ENCODE measurements at regions not wholly inside any gene's neighbourhood (a gene's known extent, or its start where the extent isn't known, plus 50 kb on each side); places are given as distances from the start of the nearest gene placed in this dataset.

- H3K4me1 ChIP-seq (ENCODE audit: control insufficient read depth in 1 of 2, insufficient read depth in 1 of 2, low read depth in 1 of 2, low read length in 1 of 2): no peaks in the 10 kb centered on the region
- TF ChIP-seq CTCF (IDR thresholded peaks at IDR 0.05): no peak
- H3K9me3 ChIP-seq: no peaks in the 10 kb centered on the region
- no peaks in the 10 kb centered on the region for H3K36me3 ChIP-seq
- no peak overlapping the region for H3K4me3 ChIP-seq (ENCODE audit: low read depth in 1 of 2, low read length in 1 of 2)
- H3K27me3 ChIP-seq: no peaks in the 10 kb centered on the region
- no peak overlapping the region for H3K27ac ChIP-seq
Observed at GRCh38 chr15:77753939-77754338, 121.2 kb upstream of the LINGO1 start.

DNA sequence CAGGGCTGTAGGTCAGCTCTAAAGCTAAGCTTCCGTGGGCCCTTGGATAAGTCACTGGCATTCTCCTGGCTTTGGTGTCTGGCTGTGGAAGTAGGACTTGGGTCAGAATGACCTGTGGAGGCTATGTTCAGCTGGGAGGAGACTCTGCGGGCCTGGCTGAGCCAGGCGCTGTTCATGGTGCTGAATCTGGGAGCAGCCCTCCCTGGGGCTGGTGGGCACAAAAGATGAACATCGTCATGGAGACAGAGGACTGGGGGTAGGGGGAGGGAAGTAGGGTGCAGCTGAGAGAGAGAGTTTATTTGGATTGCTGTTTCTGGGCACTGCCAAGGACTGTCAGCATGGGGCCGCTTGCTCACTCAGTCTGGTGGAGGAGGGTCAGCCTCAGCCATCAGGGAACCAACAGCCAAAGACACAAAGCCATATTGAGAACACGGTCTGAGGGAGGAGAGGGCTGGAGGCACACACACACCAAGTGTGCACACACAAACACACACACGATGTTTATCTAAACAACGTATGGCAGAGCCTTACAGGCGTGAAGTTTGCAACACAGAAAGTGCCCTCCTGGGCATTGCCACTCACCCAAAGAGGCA is 120.7 kb upstream of the LINGO1 start:
- Histone ChIP-seq H3K27ac (no peak overlapping the region), H3K4me1 (ENCODE audit: control insufficient read depth in 1 of 2, insufficient read depth in 1 of 2, low read depth in 1 of 2, low read length in 1 of 2) (no peaks in the 10 kb centered on the region), H3K36me3 (no peaks in the 10 kb centered on the region), H3K27me3 (no peaks in the 10 kb centered on the region), H3K4me3 (ENCODE audit: low read depth in 1 of 2, low read length in 1 of 2) (no peak overlapping the region), H3K9me3 (no peaks in the 10 kb centered on the region)
- no peak for TF ChIP-seq CTCF (IDR thresholded peaks at IDR 0.05)

- Histone ChIP-seq H3K9me3 (no peaks in the 10 kb centered on the region), H3K4me3 (ENCODE audit: low read depth in 1 of 2, low read length in 1 of 2) (no peak overlapping the region), H3K27ac (no peak overlapping the region), H3K27me3 (peaks cover 5% of the 10 kb centered on the region), H3K36me3 (no peaks in the 10 kb centered on the region), H3K4me1 (ENCODE audit: control insufficient read depth in 1 of 2, insufficient read depth in 1 of 2, low read depth in 1 of 2, low read length in 1 of 2) (no peaks in the 10 kb centered on the region)
- no peak for TF ChIP-seq CTCF (IDR thresholded peaks at IDR 0.05)
Observed at GRCh38 chr15:77749998-77750540, 117.4 kb upstream of the LINGO1 start.

- no peak for TF ChIP-seq CTCF (IDR thresholded peaks at IDR 0.05)
- Histone ChIP-seq H3K36me3 (no peaks in the 10 kb centered on the region), H3K4me1 (ENCODE audit: control insufficient read depth in 1 of 2, insufficient read depth in 1 of 2, low read depth in 1 of 2, low read length in 1 of 2) (no peaks in the 10 kb centered on the region), H3K4me3 (ENCODE audit: low read depth in 1 of 2, low read length in 1 of 2) (no peak overlapping the region), H3K27me3 (peaks cover 5% of the 10 kb centered on the region), H3K9me3 (no peaks in the 10 kb centered on the region), H3K27ac (no peak overlapping the region)
Observed at GRCh38 chr15:77749236-77749997, 116.7 kb upstream of the LINGO1 start.

DNA sequence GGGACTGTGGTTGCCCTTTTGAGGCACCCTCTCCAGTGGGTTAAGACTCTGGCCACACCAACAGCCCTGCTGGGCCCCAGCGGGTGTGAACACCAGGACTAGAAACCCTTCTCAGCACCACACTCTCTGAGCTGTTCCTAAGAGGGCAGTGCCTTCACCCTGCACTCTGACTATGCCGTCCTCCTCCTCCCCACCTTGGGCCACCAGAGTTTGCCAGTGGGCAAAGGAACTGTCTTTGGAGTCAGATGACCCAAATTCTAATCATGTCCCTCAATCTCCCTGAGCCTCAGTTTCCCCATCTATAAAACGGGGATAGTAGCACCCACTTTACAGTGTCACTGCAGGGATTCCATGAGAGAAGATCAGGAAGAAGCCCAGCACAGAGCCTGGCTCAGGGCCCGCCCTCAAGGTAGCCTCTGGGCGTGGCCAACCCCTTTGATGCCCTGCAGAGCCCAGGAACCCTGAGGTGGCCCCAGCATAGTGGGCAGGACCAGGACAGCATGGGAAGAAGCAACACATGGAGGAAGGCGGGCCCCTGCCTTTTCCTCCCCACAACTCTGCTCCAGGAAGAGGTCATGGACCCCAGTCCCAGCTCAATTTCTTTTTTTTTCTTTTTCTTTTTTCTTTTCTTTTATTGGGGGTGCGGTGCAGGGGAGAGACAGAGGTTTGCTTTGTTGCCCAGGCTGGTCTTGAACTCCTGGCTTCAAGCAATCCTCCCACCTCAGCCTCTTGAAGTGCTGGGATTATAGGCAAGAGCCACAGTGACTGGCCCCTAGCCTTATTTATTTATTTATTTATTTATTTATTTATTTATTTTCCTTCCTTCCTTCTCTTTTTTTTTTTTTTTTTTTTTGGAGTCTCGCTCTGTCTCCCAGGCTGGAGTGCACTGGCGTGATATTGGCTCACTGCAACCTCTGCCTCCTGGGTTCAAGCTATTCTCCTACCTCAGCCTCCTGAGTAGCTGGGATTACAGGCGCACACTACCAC is 115.7 kb upstream of the LINGO1 start:
- H3K4me3 ChIP-seq (ENCODE audit: low read depth in 1 of 2, low read length in 1 of 2): no peak overlapping the region
- no peaks in the 10 kb centered on the region for H3K9me3 ChIP-seq
- peaks cover 8% of the 10 kb centered on the region for H3K27me3 ChIP-seq
- no peaks in the 10 kb centered on the region for H3K36me3 ChIP-seq
- TF ChIP-seq CTCF (IDR thresholded peaks at IDR 0.05): no peak
- H3K27ac ChIP-seq: no peak overlapping the region
- H3K4me1 ChIP-seq (ENCODE audit: control insufficient read depth in 1 of 2, insufficient read depth in 1 of 2, low read depth in 1 of 2, low read length in 1 of 2): no peaks in the 10 kb centered on the region

All from neutrophil (primary cell).